HCEC 1CT (cell line): ENCODE measurements at regions not wholly inside any gene's neighbourhood (a gene's known extent, or its start where the extent isn't known, plus 50 kb on each side); places are given as distances from the start of the nearest gene placed in this dataset.
"Not testable (repeated sequence)": the region's sequence is repeated elsewhere in the genome, so short reads cannot be mapped to it uniquely, and the experiment has no call there.

Experiments
- DNase-seq: peaks from one replicate; pipeline ENCODE4 v3.0.0-alpha.2; 2017

DNA sequence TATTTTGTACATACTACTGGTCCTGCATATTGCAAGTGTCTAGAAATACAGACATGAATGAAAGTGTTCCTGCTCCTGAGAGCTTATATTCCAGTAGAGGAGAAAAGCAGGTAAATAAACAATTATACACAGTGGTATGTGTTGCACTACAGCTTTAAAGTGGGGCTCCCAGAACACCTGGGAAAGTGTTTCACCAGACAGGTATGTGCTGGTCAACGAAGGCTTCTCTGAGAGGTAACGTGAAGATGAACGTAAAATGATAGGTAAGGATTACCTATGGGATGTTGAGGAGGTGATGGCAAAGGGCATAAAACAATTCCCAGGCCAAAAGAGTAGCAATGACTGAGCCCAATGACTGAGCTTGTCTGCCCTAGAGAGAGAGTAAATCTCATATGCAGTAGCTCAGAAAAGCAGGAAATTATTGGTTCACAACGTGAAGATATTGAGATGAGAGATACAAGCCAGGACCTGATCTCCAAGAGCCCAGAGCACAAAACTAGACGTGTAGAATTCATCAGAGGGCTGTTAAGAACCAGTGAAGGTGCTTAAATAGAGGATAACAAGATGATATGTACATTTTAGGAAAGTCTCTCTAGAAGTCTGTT, 459.1 kb upstream of the BCHE start:
- DNase-seq = no peak

DNA sequence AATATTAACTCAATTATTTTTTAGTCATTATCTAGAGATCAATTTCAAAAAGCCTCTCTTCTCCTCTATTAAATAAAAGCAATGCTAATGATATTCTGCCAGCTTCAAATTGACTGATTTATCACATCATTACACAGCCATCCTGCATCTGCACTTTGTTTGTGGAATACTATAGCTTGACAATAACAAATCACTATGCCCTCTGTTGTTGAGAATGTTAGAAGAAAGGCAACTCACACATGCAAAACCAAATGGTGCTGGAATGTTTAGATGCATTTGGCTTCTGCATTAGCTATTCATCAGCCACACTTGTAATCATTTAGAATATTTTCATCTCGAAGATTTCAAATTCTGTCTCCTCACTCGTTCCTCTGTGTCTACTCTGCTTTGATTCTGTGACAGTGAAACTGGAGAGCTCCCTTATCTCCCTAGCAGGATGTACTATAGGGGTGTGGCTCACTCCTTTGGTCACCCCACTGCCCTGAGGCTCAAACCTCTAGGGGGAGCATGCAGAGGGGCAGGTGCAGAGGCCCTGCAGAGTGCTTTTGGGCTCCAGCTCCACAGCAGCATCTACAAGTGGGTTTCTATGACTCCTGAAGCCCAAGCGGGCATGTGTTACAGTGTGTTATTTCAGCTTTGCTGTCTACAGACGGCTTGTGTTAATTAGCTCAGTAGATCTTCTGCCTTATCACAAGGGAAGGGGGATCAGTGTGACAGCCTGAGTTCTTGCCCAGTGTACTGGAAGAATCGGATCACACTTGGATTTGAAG, 454.1 kb upstream of the BCHE start:
- DNase-seq = no peak

DNA sequence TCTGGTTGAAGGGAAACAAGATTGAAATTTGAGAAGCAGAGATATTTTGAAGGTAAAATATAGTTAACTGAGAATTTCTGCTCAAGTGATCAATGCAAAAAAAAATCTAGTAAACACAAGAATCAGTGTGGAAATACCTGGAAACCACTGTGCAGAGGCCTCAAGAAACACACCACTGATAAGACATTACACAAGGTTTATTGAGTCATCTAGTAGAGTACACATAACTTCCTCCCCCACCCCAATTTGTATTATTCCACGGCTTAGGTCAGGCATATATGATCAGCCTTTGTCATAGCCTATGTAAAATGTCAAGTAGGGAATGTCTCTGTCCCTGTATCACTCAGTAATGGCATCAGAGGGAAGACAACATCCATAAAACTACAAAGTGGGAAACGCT, 447.8 kb upstream of the BCHE start:
- DNase-seq = peak; percentile 36

DNA sequence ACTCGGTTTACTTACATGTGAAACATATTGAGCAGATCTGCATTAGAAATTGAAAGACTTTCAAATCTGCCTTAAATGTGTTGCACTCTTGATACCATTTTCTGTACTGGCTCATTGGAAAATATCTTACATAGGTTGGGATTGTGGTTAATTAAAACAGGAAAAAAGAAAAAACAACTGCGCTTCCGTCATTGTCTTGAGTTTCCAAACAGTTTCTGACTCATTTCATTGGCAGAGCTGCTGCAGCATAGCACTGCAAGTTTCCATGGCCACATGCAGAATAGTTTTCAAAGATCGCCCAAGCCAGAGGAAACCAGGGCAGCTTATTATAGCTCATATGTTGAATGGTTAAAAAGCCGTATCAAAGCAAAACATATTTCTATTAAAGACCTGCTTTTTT, 446.6 kb upstream of the BCHE start:
- DNase-seq = peak; percentile 82

DNA sequence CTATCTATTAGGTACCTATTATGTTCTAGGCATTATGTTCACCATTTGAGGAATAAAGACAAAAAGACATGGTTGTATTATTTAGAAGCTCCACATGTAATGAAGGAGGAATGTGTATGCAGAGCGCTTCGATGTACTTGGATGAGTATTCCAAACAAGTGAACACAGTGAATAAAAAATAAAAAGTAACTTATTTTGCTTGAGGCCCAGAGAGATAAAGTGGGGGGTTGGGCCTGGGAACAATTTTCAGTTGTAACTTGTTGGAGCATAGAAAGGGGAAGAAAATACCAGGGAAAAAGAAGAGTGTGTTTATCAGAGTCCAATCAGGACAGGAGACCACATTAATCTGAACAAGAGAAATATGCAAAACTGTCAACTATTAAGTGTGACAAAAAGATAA, 445.7 kb upstream of the BCHE start:
- DNase-seq = no peak

DNA sequence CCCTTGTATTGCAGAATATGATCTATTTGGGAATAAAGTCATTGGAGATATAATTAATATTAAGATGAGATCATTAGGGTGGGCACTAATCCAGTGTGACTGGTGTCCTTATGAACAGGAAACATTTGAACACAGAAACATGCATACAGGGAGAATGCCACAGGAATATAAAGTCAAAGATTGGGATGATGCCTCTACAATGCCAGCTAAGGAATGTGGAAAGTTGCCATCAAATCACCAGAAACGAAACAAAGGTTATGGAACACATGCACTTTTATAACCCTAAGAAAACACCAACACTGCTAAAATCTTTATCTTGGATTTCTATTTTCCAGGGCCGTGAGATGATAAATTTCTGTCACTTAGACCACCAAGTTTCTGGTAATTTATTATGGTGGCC, 442.4 kb upstream of the BCHE start:
- DNase-seq = no peak

DNA sequence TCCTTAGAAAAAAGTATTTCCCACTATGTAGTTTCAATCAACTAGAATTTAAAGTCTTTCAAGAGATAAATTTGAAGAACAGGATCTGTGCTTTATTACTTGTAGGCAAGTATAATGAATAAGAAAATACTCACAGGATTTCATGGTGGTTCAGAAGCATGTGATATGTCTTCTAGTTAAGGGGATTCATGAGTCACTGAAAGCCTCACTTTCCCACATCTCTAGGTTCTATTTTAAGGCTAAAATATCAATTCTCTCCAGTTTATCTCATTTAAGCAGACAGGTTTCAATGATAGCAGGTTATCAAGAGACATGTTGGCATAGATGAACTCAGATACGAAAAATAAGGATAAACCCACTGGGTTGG, 437.8 kb upstream of the BCHE start:
- peak; percentile 35 for DNase-seq

DNA sequence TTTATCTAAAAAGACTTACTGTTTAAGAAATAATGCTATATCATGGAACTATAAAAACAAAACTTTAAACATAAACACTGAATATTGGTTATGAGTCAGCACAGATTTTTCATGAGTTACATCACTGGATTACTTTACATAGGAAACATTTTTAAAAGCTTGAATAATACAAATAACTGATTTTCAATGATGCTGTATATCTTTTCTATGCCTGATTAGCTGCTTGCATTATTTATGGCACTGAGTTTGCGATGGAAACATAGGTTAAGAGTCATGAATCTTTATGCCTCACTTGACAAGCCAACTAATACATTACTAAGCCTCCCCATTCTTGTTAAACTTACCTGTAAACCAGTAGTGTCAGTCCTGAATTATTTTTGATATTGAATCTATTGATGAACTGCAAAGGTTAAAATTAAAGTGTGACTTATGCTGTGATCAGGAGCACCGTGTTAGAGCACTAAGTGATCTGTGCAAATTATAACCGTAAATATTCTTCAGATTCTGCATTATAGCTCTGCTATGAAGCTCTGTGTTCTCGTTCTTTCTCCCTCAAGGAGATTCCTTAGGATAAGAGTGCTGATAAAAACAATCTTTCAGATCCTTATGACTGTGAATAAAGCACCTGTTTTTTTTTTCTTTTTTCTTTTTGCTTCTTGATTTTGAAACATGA, 437.3 kb upstream of the BCHE start:
- DNase-seq = peak; percentile 62

DNA sequence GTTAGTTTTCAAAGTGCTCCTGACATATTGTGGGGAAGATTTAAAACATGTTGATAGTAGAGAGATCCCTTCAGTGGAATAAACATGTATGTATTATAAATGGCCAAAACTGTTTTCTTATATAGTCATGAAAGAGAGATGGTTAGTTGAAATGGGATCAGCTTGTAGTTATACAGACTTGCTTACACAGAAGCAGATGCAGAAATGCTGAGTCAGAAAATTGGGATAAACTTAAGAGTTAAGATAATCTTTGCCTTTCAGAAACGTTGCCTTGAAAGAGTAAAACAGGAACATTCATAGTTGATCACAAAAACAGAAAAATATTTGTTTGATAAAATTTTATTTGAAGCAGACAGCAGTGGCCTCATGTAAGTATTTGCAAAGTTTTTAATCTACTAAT, 433.2 kb upstream of the BCHE start:
- DNase-seq = no peak

DNA sequence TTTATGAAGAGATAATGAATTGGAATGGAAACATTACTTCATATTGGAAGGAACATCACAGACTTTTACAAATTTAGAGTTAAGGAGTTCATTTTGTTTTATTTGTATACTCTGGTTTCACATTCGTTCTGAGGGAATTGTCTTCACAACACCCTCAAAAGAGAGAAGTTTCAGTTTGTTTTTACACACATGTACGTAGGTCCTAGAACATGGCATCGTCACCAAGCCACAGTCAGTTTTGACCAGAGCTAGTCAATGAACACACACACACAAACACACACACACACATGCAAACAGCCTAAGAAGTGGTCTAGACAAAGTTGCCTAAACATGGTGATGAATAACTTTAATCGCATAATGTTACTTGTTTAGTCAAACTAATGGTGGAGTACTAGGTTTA, 427.9 kb upstream of the BCHE start:
- no peak for DNase-seq

DNA sequence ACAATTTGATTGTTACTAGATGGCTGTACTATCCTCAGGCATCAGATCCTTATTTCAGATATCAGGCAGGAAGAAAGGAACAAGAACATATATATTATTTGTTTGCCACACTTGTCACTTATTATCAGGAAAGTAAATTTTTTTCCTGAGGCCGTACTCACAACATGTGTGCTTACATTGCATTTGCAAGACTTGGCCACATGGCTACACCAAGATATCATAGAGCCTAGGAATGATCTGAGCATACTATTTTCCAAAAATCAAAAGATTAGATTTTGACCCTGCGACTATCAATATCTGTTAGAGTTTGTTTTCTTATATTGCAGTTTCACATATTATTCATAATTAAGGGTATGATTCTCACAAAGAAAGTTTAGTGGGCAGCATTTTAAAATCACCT, 426.2 kb upstream of the BCHE start:
- DNase-seq = no peak

DNA sequence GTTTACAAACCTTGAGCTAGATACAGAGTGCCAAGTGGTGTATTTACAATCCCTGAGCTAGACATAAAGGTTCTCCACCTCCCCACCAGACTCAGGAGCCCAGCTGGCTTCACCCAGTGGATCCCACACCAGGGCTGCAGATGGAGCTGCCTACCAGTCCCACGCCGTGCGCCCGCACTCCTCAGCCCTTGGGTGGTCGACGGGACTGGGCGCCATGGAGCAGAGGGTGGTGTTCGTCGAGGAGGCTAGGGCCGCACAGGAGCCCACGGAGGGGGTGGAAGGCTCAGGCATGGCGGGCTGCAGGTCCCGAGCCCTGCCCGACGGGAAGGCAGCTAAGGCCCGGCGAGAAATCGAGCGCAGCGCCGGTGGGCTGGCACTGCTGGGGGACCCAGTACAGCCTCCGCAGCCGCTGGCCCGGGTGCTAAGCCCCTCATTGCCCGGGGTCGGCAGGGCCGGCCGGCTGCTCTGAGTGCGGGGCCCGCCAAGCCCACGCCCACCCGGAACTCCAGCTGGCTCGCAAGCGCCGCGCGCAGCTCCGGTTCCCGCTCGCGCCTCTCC, 421.1 kb upstream of the BCHE start:
- not testable (repeated sequence) for DNase-seq

DNA sequence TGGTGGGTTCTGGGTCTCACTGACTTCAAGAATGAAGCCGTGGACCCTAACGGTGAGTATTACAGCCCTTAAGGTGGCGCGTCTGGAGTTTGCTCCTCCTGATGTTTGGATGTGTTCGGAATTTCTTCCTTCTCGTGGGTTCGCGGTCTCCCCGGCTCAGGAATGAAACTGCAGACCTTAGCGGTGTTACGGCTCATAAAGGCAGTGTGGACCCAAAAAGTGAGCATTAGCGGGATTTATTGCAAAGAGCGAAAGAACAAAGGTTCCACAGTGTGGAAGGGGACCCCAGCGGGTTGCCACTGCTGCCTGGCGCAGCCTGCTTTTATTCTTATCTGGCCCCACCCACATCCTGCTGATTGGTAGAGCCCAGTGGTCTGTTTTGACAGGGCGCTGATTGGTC, 420.5 kb upstream of the BCHE start:
- no peak for DNase-seq

DNA sequence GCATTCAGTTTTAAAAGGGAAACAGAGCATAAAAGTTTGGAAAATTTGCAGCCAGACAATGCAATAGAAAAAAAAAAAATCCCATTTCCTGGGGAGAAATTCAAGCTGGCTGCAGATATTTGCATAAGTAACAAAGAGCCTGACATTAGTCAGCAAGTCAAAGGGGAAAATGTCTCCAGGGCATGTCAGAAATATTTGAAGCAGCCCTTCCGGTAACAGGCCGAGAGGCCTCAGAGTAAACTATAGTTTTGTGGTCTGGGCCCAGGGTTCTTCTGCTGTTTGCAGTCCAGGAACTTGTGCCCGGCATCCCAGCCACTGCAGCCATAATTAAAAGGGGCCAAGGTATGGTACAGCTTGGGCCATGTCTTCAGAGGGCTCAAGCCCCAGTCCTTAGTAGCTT, 411.6 kb upstream of the BCHE start:
- DNase-seq = no peak

DNA sequence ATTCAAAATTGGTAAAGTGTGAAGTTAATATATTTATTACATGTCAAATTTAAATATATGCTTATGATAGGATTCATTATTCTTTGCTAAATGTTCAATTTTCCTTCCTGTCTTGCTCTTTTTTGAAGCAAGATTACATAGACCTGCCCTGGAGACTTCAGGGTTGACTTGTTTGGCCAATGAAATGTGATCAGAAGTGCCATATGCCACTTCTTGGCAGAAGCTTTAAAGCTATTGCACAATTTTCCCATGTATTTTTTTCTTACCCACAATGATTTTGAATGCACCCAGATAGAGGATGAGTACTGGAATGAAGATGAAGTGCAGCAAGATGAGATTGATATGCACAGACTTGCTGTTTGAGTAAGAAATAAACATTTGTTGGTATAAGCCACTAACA, 406.3 kb upstream of the BCHE start:
- no peak for DNase-seq

DNA sequence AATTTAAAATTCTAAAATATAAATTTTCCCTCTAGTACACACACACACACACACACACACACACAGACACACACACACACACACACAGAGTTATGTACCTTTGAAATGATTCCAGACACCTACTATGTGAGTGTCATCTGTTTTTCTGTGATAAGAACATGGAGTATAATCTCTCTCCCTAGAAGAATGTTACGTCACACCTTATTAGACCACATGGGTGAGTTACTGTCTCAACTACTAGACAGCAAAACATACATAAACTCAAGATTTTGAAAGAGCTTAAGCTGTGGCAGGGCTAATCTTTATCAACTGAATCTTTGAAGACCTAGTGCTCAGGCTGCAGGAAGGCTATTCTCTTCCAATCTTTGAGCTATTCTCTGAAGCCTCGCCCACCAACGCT, 385.9 kb upstream of the BCHE start:
- DNase-seq = no peak

DNA sequence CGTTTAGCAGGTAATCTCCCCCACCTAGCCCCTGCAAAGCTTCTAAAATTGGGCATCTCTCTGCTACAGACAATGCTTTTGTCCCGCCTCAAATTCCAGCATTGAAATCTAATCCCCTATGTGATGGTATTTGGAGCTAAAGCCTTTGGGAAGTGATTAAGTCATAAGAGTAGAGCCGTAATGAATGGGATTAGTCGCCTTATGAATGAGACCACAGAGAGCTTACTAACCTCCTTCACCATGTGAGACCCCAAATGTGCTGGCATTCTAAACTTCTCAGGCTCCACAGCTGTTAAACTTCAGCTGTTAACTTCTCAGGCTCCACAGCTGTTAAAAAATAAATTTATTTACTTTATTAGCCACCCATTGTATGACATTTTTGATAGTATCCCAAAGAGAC, 374.2 kb upstream of the BCHE start:
- no peak for DNase-seq

DNA sequence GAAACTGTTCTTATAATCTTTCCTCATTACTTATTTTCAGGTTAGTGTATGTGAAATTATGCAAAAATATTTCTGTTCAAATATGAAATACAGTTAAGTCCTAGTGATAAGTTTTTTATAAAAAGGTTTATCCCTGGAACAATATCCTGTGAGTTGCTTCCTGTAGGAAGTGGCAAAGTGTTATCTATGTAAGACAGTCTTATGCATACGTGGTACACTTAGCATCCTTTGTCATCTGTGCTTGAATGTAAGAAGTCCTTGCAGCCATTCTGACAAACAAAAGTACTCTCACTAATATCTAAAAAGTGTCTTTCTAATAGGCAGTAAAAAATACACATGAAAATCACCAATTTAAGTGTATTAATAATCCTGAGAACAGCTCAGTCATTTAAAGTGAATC, 372.5 kb upstream of the BCHE start:
- no peak for DNase-seq

DNA sequence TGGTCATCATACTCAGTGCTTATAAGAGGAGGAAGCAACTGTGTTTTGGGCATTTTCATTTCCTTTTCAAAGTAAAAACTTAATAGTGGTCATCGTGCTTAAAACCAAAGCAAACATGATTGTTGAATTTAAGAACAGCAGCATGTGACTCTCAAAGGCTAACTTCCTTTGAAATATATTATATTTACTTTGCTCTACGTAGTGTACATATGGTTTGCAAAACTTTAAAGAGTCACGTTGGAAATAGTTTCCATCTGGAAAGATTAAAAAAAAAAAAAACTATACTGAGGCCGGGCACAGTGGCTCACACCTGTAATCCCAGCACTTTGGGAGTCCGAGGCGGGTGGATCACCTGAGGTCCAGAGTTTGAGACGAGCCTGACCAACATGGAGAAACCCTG, 367.9 kb upstream of the BCHE start:
- no peak for DNase-seq

DNA sequence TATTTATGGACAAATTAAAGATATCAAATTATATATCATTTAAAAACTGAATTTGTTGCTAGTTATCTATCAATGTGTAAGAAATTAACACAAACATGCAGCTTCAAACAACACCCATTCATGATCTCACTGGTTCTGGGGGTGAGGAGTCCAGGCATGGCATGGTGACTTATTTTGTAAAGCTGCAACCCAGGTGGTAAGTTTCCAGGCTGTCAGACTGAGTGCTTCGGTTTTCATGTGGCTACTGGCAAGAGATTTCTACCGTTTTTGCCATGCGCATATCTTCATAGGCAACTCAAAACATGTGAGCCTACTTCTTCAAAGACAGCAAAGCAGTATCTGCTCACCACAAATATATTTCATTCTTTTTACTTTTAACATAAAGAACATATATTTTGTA, 364.3 kb upstream of the BCHE start:
- DNase-seq = no peak

DNA sequence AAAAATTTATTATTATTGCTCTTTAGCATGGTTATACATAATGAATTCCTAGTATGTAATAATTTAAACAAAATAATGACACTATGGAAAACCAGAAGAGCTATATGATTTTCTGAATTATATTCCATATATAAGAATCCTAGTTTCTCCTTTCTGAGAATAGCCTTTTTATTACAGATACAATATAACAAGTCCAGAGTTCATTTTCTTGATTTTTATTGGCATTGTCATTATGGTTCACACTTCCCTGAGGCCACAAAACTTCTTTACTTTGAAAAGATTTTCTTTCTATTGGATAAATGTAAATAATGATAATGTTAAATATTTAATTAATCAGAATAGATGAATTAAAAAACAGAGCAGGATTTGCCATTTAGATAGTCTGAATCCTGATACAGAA, 362.3 kb upstream of the BCHE start:
- no peak for DNase-seq

DNA sequence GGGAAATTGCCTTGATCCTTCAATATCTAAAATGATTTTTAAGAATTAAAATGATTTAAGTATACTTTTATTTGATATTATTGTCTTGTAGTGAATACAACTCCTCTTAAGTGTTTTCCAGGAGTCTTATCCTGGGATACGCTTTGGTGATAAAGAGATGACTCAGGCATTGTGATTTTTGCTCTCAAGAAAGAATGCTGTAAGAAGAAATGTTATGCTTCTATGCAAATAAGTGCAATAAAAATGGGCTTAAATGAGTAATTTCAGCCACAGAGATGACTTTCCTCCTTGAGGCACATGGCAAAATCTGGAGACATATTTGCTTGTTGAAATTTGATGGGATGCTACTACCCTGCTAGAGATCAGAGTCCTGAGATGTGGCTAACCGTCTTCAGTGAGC, 358.6 kb upstream of the BCHE start:
- no peak for DNase-seq

DNA sequence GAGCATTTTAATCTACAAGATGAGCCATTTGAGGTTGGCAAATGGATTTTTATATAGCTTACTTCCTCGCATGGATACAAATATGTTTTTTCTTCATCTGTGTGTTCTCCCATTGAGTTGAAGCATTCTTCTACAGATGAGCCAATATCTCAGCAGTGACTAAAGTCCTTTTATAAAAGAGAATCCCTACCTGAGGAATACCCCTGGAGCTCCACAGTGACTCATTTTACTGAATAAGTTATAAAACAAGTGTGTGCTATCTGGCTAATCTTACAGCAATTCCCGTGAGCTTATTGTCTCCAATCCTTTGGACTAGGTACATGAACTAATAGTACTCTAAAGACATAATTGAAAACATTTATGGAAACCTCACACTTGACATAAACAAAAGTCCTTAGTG, 354.2 kb upstream of the BCHE start:
- DNase-seq = no peak

DNA sequence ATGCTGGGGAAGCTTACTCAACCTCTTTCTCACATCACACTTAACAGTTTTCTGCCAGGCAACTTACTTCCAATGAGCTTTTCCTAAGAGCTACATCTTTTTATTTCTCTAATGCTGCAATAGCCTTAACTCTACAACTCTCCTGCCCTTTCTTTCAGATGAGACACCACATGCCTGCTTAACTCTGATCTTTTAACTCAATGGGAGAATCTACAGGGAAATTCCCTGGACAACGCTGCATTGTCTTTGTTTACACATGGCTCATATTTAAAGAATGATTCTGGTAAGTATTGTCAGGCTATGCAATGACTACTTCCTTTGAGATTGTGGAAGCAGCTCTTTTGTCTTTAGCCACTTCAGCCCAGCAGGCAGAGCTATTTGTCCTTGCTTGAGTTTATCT, 353.1 kb upstream of the BCHE start:
- no peak for DNase-seq
